EH (cell line): ENCODE measurements at regions not wholly inside any gene's neighbourhood (a gene's known extent, or its start where the extent isn't known, plus 50 kb on each side); places are given as distances from the start of the nearest gene placed in this dataset.
A peak's percentile ranks its signal among the peaks of the same experiment; 100 is the strongest.
"Not testable (repeated sequence)": the region's sequence is repeated elsewhere in the genome, so short reads cannot be mapped to it uniquely, and the experiment has no call there.

Experiments
- DNase-seq: peaks from one replicate; pipeline ENCODE4 v3.0.0-alpha.2; 2015; ENCODE audit warnings: low read depth

DNA sequence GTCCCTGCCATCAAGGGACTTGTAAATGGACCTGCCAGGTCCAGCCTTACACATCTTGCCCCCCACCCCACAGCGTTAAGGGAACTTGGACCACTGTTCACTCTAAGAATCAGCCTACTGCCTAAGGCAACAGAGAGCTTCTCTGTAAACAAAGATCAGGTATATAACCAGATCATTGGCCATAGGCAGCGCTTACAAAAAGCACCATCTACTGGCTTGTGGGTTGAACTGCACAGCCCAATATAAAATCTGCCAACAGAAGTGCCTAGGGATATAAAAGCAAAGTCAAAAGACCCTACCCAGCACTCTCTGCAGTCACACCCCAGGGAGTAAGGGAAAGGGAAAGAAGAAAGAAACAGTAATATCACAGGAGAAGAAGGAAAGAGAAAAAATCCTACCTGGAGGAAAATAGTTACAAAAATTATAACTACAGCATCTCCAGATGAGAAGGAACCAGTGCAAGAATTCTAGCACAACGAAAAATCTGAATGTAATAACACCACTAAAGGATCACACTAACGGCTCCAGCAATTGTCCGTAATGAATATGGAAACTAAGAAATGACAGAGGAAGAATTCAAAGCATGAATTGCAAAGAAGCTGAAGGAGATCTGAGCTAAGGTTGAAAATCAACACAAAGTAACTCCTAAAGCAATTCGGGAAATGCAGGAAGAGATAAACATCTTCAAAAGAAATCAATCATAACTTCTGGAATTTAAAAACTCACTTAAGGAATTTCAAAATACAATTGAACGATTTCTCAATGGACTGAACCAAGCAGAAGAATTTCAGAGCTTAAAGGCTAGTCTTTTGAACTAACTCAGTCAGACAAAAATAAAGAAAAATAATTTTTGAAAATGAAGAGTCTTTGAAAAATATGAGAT is 95.2 kb upstream of the PCED1B start:
- DNase-seq: peak; percentile 70

DNA sequence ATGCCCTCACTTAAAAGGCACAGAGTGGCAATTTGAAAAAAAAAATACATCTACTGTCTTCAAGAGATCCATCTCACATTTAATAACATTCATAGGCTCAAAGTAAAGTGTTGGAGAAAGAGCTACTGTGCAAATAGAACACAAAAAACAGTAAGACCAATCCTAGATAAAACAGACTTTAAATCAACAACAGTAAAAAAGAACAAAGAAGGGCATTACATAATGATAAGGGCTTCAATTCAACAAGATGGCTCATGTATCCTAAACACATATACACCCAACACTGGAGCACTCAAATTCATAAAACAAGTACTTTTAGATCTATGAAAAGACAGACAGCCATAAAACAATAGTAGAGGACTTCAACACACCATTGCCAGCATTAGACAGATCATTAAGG is 93.6 kb upstream of the PCED1B start:
- DNase-seq: no peak

DNA sequence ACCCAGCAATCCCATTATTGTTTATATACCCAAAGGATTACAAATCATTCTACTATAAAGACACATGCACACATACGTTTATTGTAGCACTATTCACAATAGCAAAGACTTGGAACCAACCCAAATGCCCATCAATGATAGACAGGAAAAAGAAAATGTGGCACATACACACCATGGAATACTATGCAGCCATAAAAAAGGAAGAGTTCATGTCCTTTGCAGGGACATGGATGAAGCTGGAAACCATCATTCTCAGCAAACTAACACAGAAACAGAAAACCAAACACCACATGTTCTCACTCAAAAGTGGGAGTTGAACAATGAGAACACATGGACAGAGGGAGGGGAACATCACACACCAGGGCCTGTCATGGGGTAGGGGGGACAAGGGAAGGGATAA is 91.3 kb upstream of the PCED1B start:
- not testable (repeated sequence) for DNase-seq

DNA sequence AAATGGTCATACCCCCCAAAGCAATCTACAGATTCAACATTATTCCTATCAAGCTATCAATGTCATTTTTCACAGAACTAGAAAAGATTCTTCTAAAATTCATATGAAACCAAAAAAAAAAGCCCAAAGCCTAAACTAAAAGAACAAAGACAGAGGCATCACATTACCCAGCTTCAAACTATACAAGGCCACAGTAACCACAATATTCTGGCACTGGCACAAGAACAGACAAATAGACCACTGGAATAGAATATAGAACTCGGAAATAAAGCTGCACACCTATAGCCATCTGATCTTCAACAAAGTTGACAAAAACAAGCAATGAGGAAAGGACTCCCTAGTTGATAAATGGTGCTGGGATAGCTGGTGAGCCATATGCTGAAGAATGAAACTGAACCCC is 89.2 kb upstream of the PCED1B start:
- DNase-seq: no peak

DNA sequence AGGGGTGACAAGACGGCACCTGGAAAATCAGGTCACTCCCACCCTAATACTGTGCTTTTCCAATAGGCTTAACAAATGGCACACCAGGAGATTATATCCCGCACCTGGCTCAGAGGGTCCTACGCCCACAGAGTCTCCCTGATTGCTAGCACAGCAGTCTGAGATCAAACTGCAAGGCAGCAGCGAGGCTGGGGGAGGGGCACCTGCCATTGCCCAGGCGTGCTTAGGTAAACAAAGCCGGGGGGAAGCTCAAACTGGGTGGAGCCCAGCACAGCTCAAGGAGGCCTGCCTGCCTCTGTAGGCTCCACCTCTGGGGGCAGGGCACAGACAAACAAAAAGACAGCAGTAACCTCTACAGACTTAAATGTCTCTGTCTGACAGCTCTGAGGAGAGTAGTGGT is 87.4 kb upstream of the PCED1B start:
- DNase-seq: not testable (repeated sequence)

DNA sequence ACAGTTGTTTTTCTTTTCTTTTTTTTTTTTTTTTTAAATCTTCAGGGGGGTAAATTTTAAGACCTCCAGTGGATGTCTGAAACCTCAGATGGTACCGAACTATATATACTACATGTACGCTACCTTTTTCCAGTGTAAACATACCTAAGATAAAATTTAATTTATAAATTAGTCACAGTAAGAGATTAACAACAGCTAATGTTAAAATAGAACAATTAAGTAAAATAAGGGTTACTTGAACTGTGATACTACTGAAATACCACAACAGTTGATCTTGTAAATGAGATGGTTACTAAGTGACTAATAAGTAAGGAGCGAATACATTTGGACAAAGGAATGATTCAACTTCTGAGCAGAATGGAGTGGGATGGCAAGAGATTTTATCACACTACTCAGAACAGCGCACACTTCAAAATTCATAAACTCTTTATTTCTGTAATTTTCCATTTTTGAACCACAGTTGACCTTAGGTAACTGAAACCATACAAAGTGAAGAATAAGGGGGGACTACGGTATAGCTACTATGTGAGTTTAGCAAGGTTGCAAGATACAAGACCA is 80.5 kb upstream of the PCED1B start:
- DNase-seq: peak; percentile 86

DNA sequence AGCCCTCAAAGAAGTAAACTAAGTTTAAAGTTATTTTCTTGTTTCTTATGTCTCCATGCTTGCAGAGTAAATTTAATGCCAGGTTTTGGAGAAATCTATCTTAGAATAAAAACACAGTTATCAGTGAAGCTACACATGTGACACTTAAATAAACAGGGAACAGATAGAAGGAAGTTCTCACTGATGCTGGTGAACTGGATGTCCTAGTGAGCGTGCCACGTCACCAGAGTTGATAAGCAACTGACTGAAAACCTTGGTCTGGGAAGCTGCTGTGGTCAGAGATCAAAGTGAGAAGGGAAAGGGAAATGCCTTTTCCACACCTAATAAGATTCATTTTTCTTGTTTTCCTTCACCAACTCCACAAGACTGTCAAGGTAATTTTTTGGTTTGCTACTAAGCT is 74.8 kb upstream of the PCED1B start:
- no peak for DNase-seq

DNA sequence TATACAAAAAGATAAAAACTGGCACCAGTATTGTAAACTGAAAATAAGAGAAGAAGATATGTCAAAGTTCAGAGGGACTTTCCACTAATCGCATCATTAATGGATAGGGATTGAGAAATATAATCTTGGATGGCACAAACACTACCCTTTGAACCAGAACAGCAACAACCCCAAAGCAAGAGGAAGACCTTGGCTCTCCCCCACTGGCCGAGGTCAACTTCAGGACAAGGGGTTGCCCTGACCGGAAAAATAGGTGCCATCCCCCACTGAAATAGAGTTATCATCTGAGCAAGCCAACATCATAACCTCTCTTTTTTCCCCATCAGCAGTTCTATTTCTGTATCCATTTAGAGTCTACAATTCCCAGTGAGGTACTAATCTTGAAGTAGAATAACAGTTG is 72.4 kb upstream of the PCED1B start:
- DNase-seq: no peak

DNA sequence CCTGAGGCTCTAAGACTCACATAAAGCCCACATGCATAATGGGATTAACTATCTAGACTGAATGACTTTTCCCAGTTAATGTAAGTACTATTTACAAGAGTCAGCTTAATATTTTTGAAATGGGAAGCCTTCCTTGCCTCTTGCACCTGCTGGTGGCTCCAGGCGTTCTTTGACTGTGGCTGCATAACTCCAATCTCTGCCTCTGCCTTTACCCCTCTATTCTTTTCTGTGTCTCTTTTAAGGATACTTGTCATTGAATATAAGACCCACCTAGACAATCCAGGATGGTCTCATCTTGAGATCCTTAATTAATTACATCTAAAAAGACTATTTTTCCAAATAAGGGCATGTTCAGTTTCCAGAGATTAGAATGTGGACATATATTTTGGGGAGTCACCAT is 66.9 kb upstream of the PCED1B start:
- no peak for DNase-seq

DNA sequence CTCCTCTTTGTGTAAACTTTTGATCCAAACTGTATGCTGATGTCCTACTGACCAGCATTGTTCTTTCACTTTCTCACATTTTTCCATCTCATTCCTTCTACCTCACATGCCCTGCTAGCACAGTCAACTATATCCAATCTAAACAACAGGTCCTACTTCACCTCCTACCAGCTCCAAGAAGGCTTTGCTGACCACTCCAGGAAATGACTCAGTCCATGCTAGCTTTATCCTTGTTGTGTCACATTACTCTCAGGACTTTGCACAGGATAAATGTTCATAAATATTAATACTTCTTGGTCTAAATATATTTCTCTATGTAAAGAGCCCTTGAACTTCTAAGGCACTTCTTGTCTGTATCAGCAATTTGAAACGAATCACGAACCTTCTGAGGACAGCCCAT is 64.9 kb upstream of the PCED1B start:
- peak; percentile 89 for DNase-seq

DNA sequence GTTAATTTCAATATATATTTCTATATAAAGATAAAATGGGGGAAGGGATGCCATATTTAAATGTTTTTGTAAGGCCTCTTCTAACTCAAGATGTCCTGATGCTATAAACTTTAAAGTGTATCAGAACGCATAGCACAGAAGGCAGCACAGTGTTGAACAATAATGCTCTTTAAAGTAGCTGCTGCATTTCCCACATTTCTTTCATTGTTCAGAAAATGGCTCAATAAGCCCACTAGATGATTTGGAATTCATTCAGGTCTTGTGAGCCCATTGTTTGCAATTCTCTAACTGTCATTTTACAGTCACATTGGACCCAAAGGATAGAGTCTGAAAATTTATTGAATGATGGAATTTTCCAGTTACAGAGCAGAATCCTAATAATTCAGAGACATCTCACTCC is 64.0 kb upstream of the PCED1B start:
- no peak for DNase-seq

DNA sequence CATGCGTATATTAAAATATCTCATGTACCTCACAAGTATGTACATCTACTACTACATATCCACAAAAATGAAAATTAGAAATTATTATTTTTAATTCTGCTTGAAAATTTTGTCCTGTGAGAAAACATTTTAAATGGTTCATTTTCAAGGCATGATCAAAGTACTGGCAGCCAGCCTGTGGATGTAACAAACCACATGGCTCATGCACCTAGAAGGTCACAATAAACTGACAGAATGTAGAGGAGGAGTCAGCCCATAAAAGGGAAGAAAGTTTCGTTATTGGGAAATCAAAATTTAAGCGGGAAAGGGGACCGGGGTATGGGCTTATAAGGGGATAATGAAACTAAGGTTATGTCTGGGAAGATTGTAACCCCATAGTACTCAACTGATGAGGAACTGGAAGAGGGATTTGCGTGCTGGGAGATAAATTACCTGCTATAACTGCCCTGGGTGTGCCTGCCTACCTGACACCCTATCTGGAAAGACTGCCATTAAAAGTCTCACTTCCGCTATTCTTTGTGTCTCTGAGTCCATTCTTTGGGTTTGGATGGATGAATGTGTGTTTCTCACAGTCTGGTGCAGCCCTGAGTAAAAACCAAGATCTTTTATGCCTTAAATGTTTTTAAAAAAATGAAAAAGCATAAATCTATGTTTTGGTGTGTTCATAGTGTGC is 62.2 kb upstream of the PCED1B start:
- DNase-seq: no peak

DNA sequence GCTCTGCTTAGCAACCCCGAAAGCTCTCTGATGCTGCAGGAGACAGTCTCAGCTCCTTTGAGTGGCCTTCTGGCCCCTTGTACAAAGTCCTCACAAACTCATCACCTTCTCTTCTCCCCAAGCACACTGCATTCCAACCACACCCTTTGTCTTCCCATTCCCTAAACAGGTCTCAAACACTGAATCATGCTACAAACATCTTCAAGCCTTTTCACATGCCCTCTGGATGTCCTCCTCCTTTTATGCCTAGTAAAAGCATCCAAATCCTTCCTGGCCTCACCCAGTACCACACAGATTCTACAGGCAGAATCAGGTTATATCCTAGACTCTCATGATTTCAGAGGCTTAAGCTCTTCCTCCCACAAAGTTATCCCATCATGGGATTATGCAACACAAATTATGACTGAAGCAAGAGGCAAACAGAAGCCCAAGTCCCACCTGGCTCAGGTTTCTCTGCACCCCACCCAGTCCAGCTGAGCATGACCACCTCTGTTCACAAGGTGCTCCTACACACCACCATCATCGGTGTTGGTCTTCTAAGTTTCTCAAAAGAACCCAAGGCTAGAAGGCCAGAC is 61.4 kb upstream of the PCED1B start:
- peak; percentile 71 for DNase-seq

DNA sequence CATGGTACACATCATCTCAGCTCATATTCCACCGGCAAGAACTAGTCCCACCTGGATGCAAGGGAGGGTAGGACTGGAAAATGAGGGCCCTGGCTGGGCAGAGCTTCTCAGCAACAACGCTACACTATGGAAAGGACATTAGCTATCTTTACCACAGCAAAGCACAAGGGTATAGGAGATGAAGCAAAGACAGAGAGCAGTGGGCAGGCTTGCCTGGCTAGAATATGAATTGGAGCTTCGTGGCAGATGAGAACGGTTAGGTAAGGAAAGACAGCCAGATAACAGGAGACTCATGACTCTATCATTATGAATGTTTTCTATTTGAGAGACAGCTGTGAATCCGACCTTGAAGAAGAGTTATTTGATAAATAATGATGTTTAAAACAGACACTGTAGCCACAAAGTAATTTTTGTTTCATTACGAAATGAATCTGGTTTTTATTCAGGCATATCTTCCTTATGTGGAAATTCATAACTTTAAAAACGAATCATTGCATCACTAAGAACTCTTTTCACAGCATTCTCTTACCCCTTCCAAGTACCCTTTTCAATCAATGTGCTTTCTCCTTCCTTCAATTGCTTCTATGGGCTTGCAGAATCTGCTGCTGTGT is 59.1 kb upstream of the PCED1B start:
- DNase-seq: no peak

DNA sequence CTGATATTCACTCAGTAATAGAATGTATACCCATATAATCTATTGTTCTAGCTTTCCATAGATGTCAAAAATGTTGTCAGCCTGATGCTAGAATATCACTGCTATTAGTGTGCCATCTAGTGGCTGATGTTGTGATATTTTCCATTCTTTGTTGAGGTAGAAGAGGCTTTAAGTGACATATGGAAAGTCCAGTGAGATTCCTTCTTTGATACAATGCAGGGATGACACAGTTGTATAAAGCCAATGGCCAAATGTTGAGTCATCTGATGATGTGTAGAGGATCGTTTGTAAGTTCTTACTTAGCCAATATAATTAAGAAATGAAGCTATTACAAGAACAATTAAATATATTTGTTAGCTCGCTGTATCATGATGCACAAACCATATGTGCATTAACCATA is 58.1 kb upstream of the PCED1B start:
- DNase-seq: peak; percentile 90

DNA sequence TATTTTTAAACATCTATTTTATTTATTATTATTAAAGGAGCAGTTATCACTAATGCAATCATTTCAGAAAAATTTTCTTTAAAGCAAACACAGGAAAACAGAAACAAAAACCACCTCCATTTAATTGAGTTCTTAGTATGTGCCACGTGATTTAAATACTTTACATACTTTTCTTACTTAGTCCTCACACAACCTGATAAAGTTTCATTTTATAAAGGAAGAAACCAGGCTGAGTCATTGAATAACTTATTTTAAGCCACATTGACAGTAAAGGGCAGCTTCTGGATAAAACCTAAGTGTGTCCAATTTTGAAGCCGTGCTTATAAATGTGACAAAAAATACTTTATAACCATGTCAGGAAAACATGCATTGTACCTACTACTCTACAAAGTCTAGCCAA is 57.1 kb upstream of the PCED1B start:
- peak; percentile 83 for DNase-seq

DNA sequence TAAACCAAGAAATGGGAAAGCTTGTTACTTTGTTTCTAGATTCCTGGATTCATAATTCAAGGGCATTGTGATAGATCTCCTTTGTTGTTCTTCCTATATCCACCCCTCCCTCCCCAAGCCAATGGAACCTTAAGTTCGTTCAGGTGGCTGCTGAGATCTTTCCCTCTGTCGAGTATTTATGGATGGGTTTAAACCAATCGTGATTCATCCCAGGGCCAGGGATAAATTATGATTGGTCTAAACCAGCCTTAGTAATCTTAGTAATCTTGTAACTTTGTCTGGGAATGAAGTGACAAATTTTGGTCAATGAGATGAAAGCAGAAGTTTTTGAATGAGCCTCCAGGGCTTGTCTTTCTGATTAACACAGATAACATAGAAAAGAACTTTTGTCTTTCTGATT is 56.1 kb upstream of the PCED1B start:
- DNase-seq: no peak

DNA sequence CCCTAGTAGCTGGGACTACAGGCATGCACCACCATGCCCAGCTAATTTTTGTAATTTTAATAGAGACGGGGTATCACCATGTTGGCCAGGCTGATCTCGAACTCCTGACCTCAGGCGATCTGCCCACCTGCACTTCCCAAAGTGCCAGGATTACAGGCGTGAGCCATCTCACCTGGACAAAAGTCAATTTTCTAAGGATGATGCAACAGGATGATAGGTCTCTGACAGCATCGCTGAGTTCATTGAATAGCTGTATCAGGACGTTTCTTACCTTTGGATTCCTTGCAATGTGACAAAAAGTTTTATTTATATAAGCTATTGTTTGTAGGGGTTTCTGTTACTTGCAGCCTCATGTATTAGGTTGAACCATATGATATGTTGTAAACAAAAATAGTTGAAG is 55.5 kb upstream of the PCED1B start:
- no peak for DNase-seq

DNA sequence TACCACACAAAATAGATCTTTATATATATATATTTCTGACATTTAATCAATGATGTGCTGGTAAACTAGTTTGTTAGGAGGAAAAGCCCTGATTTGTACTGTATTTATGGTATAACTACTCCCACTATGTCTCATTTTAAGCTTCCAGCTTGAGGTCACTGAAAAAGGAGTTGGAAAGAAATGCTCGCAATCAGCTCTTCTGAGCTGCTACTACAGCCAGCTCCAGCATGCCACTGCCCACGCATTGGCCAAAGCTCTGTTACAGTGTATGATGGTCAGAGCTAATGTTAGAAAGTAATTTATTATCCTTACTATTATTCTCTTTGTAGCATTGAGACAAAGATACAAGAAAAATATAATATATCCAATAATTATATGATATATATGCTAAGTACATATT is 55.0 kb upstream of the PCED1B start:
- no peak for DNase-seq

DNA sequence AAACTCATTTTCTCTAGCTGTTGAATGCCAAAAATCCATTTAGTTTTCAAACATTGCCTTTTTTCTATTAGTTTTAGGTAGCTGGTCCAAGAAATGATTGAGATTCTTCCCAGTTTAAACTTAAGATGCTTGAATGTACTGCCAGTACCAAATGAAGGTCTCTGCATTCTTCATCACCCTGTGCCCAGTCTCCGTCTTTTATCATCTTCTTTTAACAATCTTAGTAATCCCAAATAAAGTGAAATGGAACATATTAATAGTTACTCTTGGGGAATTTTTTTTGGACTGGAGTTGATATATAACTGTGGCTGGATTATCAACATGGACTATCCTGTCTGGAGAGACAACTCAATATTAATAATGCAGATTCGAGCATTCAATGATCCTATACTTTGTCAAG is 54.1 kb upstream of the PCED1B start:
- DNase-seq: no peak

DNA sequence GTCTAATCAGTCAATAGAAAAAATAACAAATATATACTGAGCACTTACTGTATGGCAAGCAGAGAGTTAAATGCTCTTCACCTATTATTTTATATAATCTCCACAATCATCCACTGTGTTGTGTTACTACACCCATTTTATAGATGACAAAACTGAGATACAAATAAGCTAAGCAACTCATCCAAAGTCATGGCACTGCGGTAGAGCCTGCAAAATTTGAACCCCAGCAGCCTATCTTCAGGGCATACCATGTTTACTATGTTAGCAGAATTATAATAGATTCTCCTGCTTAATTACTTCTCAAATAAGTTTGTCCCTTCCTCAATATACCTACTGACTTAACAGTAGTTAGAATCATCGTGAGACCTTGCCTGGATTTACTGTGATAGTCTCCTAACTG is 53.6 kb upstream of the PCED1B start:
- no peak for DNase-seq

DNA sequence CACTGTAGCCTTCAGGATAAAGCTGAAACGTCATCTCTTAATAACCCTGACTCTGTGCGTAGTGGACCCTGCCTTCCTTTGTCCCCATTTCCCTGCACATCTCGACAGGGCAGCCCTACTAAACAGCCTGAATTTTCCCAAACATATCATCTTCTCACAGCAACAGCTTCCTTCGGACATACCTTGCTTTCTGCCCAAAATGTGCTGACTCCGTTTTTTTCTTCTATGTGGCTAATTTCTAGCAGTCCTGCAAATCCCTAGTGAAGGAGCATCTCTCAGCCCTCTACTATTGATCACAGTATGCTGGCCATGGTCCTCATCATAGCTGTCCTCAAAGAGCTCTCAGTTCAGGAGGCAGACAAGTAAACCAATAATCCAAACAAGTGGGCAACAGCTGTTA is 53.1 kb upstream of the PCED1B start:
- no peak for DNase-seq
